DOHH2 (cell line): ENCODE measurements at regions not wholly inside any gene's neighbourhood (a gene's known extent, or its start where the extent isn't known, plus 50 kb on each side); places are given as distances from the start of the nearest gene placed in this dataset.

ENCODE experiments used
- H3F3A ChIP-seq: fragments of 200-600 bp; sonication (generic), shearing (Covaris generic); 2 replicates; pipeline ENCODE4 v1.6.0; 2016; ENCODE audit warnings: antibody characterized with exemption, mild to moderate bottlenecking; ENCODE audit not compliant: control insufficient read depth, insufficient read depth
- H3K27ac ChIP-seq: fragments of 200-600 bp; sonication (generic); 2 replicates; pipeline ENCODE4 v1.5.1; 2014; ENCODE audit warnings: low read depth, mild to moderate bottlenecking, low read length, moderate library complexity
- H3K27me3 ChIP-seq: fragments of 200-600 bp; sonication (generic); 2 replicates; pipeline ENCODE4 v1.6.1; 2014; ENCODE audit warnings: mild to moderate bottlenecking, low read length, mixed read lengths; ENCODE audit not compliant: control insufficient read depth
- H3K36me3 ChIP-seq: fragments of 200-600 bp; sonication (generic); 2 replicates; pipeline ENCODE4 v1.6.1; 2014; ENCODE audit warnings: mild to moderate bottlenecking, low read length, moderate library complexity, mixed read lengths; ENCODE audit not compliant: control insufficient read depth
- H3K4me1 ChIP-seq: fragments of 200-600 bp; sonication (generic); 2 replicates; pipeline ENCODE4 v1.6.1; 2014; ENCODE audit warnings: mild to moderate bottlenecking, low read length, mixed read lengths; ENCODE audit not compliant: control insufficient read depth
- H3K4me2 ChIP-seq: fragments of 200-600 bp; sonication (generic); 2 replicates; pipeline ENCODE4 v1.6.0; 2014; ENCODE audit warnings: mild to moderate bottlenecking, low read length, moderate library complexity
- H3K4me3 ChIP-seq: fragments of 200-600 bp; sonication (generic); 2 replicates; pipeline ENCODE4 v1.5.1; 2014; ENCODE audit warnings: mild to moderate bottlenecking, low read length, mixed read lengths
- H3K79me2 ChIP-seq: fragments of 200-600 bp; sonication (generic); 2 replicates; pipeline ENCODE4 v1.6.1; 2014; ENCODE audit warnings: mild to moderate bottlenecking, low read length, mixed read lengths; ENCODE audit not compliant: control insufficient read depth
- H3K9me2 ChIP-seq: fragments of 200-600 bp; sonication (generic); replicated peaks from 2 replicates; pipeline ENCODE4 v1.6.1; 2014; ENCODE audit warnings: mild to moderate bottlenecking, low read length, mixed read lengths; ENCODE audit not compliant: control insufficient read depth
- H3K9me3 ChIP-seq: fragments of 200-600 bp; sonication (generic); 2 replicates; pipeline ENCODE4 v1.6.1; 2014; ENCODE audit warnings: antibody characterized with exemption, low read length, mixed read lengths; ENCODE audit not compliant: control insufficient read depth, insufficient read depth
- H4K20me1 ChIP-seq: fragments of 200-600 bp; sonication (generic); 2 replicates; pipeline ENCODE4 v1.6.0; 2014; ENCODE audit warnings: low read depth, mild to moderate bottlenecking, antibody characterized with exemption, low read length, moderate library complexity; ENCODE audit not compliant: control insufficient read depth, insufficient read depth
- CTCF ChIP-seq: fragments of 200-600 bp; sonication (generic); IDR thresholded peaks from one replicate; pipeline ENCODE4 v1.5.1; 2014; ENCODE audit warnings: antibody characterized with exemption, mild to moderate bottlenecking, low read depth, low read length; ENCODE audit not compliant: poor library complexity, severe bottlenecking
- EZH2phosphoT487 ChIP-seq: fragments of 200-600 bp; sonication (generic); IDR thresholded peaks from 2 replicates; pipeline ENCODE4 v1.6.1; 2017; ENCODE audit warnings: borderline replicate concordance, mild to moderate bottlenecking, antibody characterized with exemption, low read length, moderate library complexity, mixed read lengths

- no peaks in the 10 kb centered on the region for H3F3A ChIP-seq
- H3K27me3 ChIP-seq, result no peaks in the 10 kb centered on the region
- H3K36me3 ChIP-seq, result no peaks in the 10 kb centered on the region
- H3K4me3 ChIP-seq, result no peak overlapping the region
- TF ChIP-seq CTCF (no peak), EZH2phosphoT487 (no peak)
- H3K9me3 ChIP-seq, result no peaks in the 10 kb centered on the region
- no peaks in the 10 kb centered on the region for H3K9me2 ChIP-seq
- H3K4me2 ChIP-seq, result no peak overlapping the region
- no peaks in the 10 kb centered on the region for H3K4me1 ChIP-seq
- H4K20me1 ChIP-seq, result no peaks in the 10 kb centered on the region
- no peaks in the 10 kb centered on the region for H3K79me2 ChIP-seq
- no peak overlapping the region for H3K27ac ChIP-seq
Observed at GRCh38 chr14:98274596-98274995, 997.4 kb downstream of the BCL11B start.

- H3K4me1 ChIP-seq, result no peaks in the 10 kb centered on the region
- H4K20me1 ChIP-seq, result no peaks in the 10 kb centered on the region
- H3K27me3 ChIP-seq, result no peaks in the 10 kb centered on the region
- H3K9me3 ChIP-seq, result no peaks in the 10 kb centered on the region
- H3K9me2 ChIP-seq, result no peaks in the 10 kb centered on the region
- H3K27ac ChIP-seq, result no peak overlapping the region
- H3K79me2 ChIP-seq, result no peaks in the 10 kb centered on the region
- no peak overlapping the region for H3K4me3 ChIP-seq
- no peaks in the 10 kb centered on the region for H3F3A ChIP-seq
- no peak overlapping the region for H3K4me2 ChIP-seq
- TF ChIP-seq EZH2phosphoT487 (no peak), CTCF (no peak)
- H3K36me3 ChIP-seq, result no peaks in the 10 kb centered on the region
Observed at GRCh38 chr14:98278800-98279199, 993.2 kb downstream of the BCL11B start.

GRCh38 chr14:98280436-98280835 is 991.6 kb downstream of the BCL11B start:
- Histone ChIP-seq H3F3A (no peaks in the 10 kb centered on the region), H3K9me2 (no peaks in the 10 kb centered on the region), H3K79me2 (no peaks in the 10 kb centered on the region), H4K20me1 (no peaks in the 10 kb centered on the region), H3K4me1 (no peaks in the 10 kb centered on the region), H3K27ac (no peak overlapping the region), H3K36me3 (no peaks in the 10 kb centered on the region), H3K4me2 (no peak overlapping the region), H3K9me3 (no peaks in the 10 kb centered on the region), H3K4me3 (no peak overlapping the region), H3K27me3 (no peaks in the 10 kb centered on the region)
- no peak for TF ChIP-seq CTCF
- TF ChIP-seq EZH2phosphoT487, result no peak

- no peaks in the 10 kb centered on the region for H3K79me2 ChIP-seq
- no peaks in the 10 kb centered on the region for H3K36me3 ChIP-seq
- H3K4me2 ChIP-seq, result no peak overlapping the region
- H3K9me2 ChIP-seq, result no peaks in the 10 kb centered on the region
- no peak overlapping the region for H3K4me3 ChIP-seq
- H3K27ac ChIP-seq, result no peak overlapping the region
- H3F3A ChIP-seq, result no peaks in the 10 kb centered on the region
- no peaks in the 10 kb centered on the region for H4K20me1 ChIP-seq
- H3K4me1 ChIP-seq, result no peaks in the 10 kb centered on the region
- no peaks in the 10 kb centered on the region for H3K9me3 ChIP-seq
- TF ChIP-seq EZH2phosphoT487, result no peak
- no peak for TF ChIP-seq CTCF
- H3K27me3 ChIP-seq, result no peaks in the 10 kb centered on the region
Observed at GRCh38 chr14:98288825-98289224, 983.2 kb downstream of the BCL11B start.
